OCI-LY3 (cell line): ENCODE measurements at regions not wholly inside any gene's neighbourhood (a gene's known extent, or its start where the extent isn't known, plus 50 kb on each side); places are given as distances from the start of the nearest gene placed in this dataset.

Source experiments
- H2AFZ ChIP-seq: fragments of 200-600, 300-600 bp; shearing (Covaris generic); 2 replicates; pipeline ENCODE4 v1.6.0; 2014; ENCODE audit warnings: antibody characterized with exemption, low read depth, low read length
- H3K27ac ChIP-seq: fragments of 200-600, 300-600 bp; sonication (generic); 2 replicates; pipeline ENCODE4 v1.5.1; 2014; ENCODE audit warnings: mild to moderate bottlenecking, low read length, moderate library complexity, mixed read lengths
- H3K27me3 ChIP-seq: fragments of 200-600, 300-600 bp; sonication (generic); 2 replicates; pipeline ENCODE4 v1.6.1; 2014; ENCODE audit warnings: low read depth, low read length, mixed read lengths
- H3K36me3 ChIP-seq: fragments of 200-600, 300-600 bp; sonication (generic); replicated peaks from 2 replicates; pipeline ENCODE3; 2014; ENCODE audit warnings: low read depth, low read length, mixed read lengths
- H3K4me1 ChIP-seq: fragments of 300-600, 200-600 bp; sonication (generic); 2 replicates; pipeline ENCODE4 v1.6.1; 2014; ENCODE audit warnings: low read length, mixed read lengths
- H3K4me2 ChIP-seq: fragments of 200-600, 300-600 bp; sonication (generic); 2 replicates; pipeline ENCODE4 v1.6.1; 2014; ENCODE audit warnings: low read length, mixed read lengths
- H3K4me3 ChIP-seq: fragments of 300-600, 200-600 bp; sonication (generic); 2 replicates; pipeline ENCODE4 v1.5.1; 2014; ENCODE audit warnings: antibody characterized with exemption, mild to moderate bottlenecking, low read length, moderate library complexity
- H3K79me2 ChIP-seq: fragments of 300-600, 200-600 bp; shearing (Covaris generic); 2 replicates; pipeline ENCODE4 v1.6.1; 2014; ENCODE audit warnings: mild to moderate bottlenecking, low read length, mixed read lengths
- H3K9ac ChIP-seq: fragments of 300-600, 200-600 bp; shearing (Covaris generic); 2 replicates; pipeline ENCODE4 v1.6.0; 2014; ENCODE audit warnings: mild to moderate bottlenecking, low read length, moderate library complexity
- H3K9me3 ChIP-seq: fragments of 200-600, 300-600 bp; shearing (Covaris generic); 2 replicates; pipeline ENCODE4 v1.6.1; 2014; ENCODE audit warnings: low read length, mixed read lengths; ENCODE audit not compliant: insufficient read depth
- H4K20me1 ChIP-seq: fragments of 200-600, 300-600 bp; sonication (generic); 2 replicates; pipeline ENCODE4 v1.6.1; 2016; ENCODE audit warnings: low read length, mixed read lengths; ENCODE audit not compliant: insufficient read depth
- CTCF ChIP-seq: fragments of 200-600, 300-600 bp; sonication (generic); IDR thresholded peaks from 2 replicates; pipeline ENCODE4 v1.5.1; 2014; ENCODE audit warnings: antibody characterized with exemption, low read length, low read depth
- EZH2phosphoT487 ChIP-seq: fragments of 200-600 bp; shearing (Covaris generic); IDR thresholded peaks from 2 replicates; pipeline ENCODE4 v1.6.1; 2018; ENCODE audit warnings: antibody characterized with exemption, mixed run types, low read depth

DNA sequence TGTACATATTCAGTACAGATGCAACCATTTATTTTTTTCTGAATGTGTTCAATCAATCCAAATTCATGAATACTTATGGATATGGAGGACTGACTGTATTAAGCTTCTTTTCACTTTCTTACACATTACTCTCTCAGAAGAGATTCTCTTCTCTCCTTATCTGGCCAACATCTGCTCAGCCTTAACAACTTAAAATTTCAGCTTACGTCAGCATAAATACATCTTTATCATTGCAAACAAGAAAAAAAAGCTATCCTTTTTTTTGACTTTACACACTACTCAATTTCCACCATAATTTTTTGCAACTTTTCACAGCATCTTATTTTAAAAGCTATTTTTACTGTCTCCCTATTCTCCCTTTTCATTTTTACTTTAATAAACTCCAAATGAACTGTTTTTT is 80.9 kb upstream of the POT1 start:
- Histone ChIP-seq H3K4me2 (no peak overlapping the region), H3K36me3 (no peaks in the 10 kb centered on the region), H3K9ac (no peak overlapping the region), H3K27me3 (no peaks in the 10 kb centered on the region), H3K79me2 (no peaks in the 10 kb centered on the region), H4K20me1 (no peaks in the 10 kb centered on the region), H3K4me1 (no peaks in the 10 kb centered on the region), H2AFZ (no peak overlapping the region), H3K9me3 (no peaks in the 10 kb centered on the region), H3K4me3 (no peak overlapping the region), H3K27ac (no peak overlapping the region)
- TF ChIP-seq EZH2phosphoT487 (no peak), CTCF (no peak)

GRCh38 chr7:124996778-124997177 is 67.2 kb upstream of the POT1 start:
- H3K27ac ChIP-seq, result no peak overlapping the region
- H3K4me1 ChIP-seq, result no peaks in the 10 kb centered on the region
- no peaks in the 10 kb centered on the region for H3K79me2 ChIP-seq
- no peak overlapping the region for H3K9ac ChIP-seq
- H3K27me3 ChIP-seq, result no peaks in the 10 kb centered on the region
- H2AFZ ChIP-seq, result no peak overlapping the region
- no peaks in the 10 kb centered on the region for H3K36me3 ChIP-seq
- no peaks in the 10 kb centered on the region for H3K9me3 ChIP-seq
- H3K4me3 ChIP-seq, result no peak overlapping the region
- H4K20me1 ChIP-seq, result no peaks in the 10 kb centered on the region
- no peak overlapping the region for H3K4me2 ChIP-seq
- TF ChIP-seq CTCF (no peak), EZH2phosphoT487 (no peak)

- Histone ChIP-seq H3K79me2 (no peaks in the 10 kb centered on the region), H3K36me3 (no peaks in the 10 kb centered on the region), H3K27me3 (no peaks in the 10 kb centered on the region), H3K4me2 (no peak overlapping the region), H3K9ac (no peak overlapping the region), H3K4me3 (no peak overlapping the region), H3K9me3 (no peaks in the 10 kb centered on the region), H3K27ac (no peak overlapping the region), H4K20me1 (no peaks in the 10 kb centered on the region), H2AFZ (no peak overlapping the region), H3K4me1 (no peaks in the 10 kb centered on the region)
- TF ChIP-seq CTCF (no peak), EZH2phosphoT487 (no peak)
Observed at GRCh38 chr7:124992851-124993562, 63.4 kb upstream of the POT1 start.

GRCh38 chr7:124989911-124990310 is 60.3 kb upstream of the POT1 start:
- H3K4me1 ChIP-seq, result no peaks in the 10 kb centered on the region
- no peaks in the 10 kb centered on the region for H3K27me3 ChIP-seq
- H3K79me2 ChIP-seq, result no peaks in the 10 kb centered on the region
- no peak overlapping the region for H3K27ac ChIP-seq
- H3K4me3 ChIP-seq, result no peak overlapping the region
- no peaks in the 10 kb centered on the region for H3K9me3 ChIP-seq
- no peaks in the 10 kb centered on the region for H3K36me3 ChIP-seq
- no peak overlapping the region for H3K9ac ChIP-seq
- H4K20me1 ChIP-seq, result no peaks in the 10 kb centered on the region
- no peak overlapping the region for H3K4me2 ChIP-seq
- H2AFZ ChIP-seq, result no peak overlapping the region
- no peak for TF ChIP-seq EZH2phosphoT487
- no peak for TF ChIP-seq CTCF
